HG02885 (cell line): ENCODE measurements at regions not wholly inside any gene's neighbourhood (a gene's known extent, or its start where the extent isn't known, plus 50 kb on each side); places are given as distances from the start of the nearest gene placed in this dataset.
"Not testable (repeated sequence)": the region's sequence is repeated elsewhere in the genome, so short reads cannot be mapped to it uniquely, and the experiment has no call there.

Experiments
- ATAC-seq: cut with Tn5 transposase; IDR thresholded peaks from one replicate; pipeline ENCODE4 v1.9.1; 2021; ENCODE audit warnings: mild to moderate bottlenecking; ENCODE audit not compliant: unreplicated experiment, poor library complexity

DNA sequence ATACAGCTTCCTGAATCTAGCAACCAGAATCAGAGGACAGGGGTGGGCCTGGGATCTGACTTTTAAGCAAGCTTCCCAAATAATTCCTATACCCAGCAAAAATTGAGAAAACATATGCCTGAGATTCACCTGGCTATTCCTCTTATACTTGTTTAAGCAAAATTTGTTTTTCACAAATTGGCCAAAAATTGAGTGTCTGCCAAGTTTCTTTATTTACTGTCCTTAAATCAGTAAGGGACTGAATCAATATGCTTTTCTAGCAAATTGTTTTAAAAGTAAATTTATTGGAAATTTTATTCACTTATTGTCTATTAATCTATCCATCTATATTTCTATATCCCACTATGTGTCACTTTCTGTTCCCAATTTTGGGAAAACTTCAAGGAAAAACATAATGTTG, 337.0 kb upstream of the ZNF804A start:
- ATAC-seq = no peak

DNA sequence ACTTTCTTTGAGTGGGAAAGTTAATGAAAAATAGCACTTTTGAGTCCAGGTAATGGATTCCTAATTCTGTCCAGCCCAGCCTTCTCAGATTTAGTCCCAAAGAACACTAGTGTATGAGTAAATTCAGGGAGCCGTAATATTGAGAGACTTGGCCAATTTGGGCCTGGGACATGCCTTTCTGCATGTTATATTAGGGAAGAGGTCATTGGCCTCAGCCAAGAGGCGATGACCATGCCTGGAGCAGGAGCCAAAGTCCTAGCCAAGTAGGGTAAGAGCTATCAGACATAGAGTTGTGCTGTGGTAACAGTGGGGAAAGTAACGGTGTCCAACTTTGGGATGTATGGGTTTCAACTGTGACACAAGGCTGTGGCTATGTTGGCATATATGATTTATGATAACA, 336.5 kb upstream of the ZNF804A start:
- no peak for ATAC-seq

DNA sequence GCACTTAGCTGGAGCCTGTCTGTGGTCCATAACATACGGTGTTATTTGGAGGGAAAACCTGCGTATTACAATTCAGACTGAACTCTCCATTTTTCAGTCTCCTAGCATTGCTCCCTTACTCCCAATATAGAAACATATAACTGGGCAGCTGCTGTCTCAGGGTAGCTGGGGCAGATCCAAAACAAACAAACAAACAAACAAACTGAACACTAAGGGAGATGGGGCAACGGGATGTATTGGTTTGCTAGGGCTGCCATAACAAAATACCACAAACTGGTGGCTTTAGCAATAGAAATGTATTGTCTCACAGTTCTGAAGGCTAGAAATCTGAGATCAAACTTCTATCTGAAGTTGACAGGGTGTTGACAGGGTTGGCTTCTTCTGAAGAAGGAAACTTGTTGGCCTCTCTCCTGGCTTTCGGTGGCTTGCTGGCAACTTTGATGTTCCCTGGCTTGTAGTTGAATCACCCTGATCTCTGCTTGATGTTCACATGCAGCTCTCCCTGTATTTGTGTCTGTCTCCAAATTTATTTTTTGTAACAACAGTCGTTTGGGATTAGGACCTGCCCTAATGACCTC, 329.3 kb upstream of the ZNF804A start:
- no peak for ATAC-seq

DNA sequence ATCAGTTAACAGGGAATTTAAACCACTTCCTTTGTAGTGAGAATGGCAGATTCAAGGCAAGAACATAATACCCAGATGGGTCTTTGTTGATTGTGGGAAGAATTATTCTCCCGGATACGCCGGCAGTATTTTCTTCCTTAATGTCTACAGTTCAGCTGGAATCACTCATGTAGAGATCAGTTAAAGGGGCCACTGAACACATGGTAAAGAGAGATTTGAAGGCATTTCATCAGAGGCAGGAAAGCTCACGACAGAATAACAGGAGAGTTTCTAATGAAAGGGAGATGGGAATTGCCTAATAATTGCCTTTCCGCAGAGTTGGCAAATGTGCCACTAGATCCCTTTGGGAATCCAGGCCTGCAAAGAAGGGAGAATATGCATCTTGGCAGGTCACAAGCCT, 327.7 kb upstream of the ZNF804A start:
- no peak for ATAC-seq

DNA sequence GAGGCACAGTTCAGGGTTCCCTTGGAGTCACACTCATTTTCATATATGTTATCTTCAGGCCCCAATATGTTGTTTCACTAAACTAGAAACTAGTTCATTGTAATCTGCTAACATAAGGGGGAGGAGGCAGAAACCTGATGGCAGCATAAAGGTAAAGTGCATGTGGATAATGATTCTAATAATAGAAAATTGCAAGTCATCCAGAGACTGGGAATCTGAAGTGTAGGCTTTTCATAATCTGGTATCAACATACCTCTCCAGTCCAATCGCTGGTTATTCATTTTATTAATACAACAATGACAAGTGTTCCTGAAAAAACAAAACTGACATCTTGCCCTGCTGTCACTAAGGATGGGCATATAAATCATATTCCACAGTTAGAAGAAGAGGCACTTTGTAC, 326.3 kb upstream of the ZNF804A start:
- no peak for ATAC-seq

DNA sequence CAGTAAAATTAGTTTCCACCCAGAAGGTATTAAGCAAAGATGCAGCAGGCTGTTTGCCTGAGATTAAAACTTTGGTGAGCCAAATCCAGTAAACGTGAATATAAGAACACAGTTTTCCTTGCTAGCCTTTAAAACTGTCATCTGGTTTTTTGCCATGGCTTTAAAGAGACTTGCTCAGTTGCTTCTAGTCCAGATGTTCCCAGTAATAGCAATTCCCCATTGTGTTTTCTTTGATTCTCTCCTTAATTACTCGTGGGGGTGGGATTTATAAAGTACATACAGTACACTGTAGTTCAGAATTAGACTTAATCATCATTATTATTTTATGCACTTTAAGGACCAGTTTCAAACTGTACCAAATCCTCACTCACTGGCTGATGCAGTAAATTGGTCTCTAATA, 303.5 kb upstream of the ZNF804A start:
- ATAC-seq = no peak

DNA sequence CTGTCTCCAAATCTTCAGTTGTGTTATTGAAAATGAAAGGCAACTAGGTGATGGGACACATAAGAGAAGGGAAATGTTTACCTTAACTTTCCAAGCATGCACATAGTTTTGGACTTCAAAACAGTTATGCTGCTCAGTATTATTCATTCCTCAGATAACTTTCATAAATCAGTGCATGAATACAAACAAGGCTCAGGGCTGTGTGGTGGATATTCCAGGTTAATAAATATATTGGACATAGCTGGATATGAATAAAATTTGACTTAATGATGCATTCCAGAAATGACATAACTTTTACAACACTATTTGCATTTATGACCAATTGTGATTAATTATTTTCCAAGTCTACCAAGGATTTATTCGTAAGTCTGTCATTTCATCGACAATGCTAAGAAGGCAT, 301.2 kb upstream of the ZNF804A start:
- ATAC-seq = no peak

DNA sequence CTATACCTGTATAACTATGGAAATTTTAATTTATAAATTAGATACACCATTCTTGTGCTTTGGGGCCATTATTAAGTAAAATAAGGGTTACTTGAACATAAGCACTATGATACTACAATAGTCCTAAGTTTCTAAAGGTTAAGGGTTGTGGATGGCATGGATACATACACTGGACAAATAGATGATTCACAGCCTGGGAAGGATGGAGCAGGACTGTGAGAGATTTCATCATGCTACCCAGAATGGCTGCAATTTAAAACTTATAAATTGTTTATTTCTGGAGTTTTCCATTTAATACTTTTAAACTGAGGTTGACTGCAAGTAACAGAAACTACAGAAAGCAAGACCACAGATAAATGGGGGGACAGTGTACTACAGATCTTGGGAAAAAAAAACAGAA, 295.8 kb upstream of the ZNF804A start:
- ATAC-seq = no peak

DNA sequence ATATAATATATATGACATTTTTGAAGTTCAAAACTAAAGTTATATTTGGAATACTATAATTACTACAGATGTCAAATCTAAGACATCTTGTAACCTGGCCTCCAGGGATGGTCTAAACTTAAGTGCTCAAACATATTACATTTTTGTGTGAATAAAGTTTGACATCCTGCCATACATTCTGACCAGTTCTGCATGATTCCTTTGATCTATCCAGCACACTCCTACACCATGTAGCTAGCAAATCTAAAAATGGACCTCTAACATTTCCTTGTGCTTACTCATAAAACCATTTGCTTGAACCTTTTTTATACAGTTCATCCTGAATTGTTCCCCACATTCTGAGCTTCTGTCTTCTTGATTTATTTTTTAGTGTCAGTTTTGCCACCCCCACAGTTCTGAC, 294.3 kb upstream of the ZNF804A start:
- ATAC-seq = no peak

DNA sequence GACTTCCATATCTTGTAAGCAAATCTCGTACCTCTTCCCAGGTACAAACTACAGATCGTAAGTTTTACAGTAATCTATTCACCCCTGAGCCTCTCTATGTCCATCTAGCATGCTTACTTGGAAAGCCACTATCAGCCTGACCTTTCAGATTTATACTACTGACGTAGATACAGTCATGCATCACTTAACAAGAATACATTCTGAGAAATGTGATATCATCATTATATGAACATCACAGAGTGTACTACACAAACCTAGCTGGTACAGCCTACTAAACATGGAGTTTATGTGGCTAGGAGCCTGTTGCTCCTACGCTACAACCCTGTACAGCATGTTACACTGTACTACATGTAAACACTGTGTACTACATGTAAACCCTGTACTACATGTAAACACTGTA, 293.2 kb upstream of the ZNF804A start:
- no peak for ATAC-seq

DNA sequence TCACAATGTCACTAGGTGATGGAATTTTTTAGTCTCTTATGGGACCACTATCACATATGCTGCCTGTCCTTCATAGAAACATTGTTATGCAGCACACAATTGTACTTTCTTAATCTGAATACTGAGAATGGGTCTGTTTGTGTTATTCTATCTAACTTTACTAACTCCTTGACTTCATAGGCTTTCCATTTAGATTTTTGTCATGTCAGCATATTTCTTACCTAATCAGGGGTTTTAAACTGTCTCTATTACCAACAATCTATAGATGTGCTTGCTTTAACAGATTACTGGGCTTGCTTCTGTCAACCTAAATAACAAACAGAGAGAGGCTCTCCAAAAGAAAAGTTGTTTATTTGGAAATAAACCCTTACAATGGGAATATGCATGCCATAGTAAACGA, 289.6 kb upstream of the ZNF804A start:
- no peak for ATAC-seq

DNA sequence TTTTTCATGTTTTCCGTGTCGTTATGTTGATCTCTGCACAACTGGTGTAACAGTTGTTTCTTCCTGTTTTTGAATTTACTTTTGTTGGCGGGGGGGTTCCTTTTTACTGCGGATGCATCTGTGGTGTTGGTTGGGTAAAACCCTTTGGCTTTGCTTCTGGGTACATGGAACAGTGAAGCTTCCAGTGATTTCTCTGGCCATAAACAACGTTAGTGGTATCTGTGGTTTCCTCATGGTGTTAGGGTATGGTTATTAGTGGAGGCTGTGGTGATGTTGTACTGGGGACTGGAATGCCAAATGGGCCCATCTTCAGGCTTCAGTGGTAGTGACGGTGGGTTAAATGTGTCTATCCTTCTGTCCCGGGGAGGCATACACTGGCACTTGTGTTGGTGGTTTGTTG, 285.4 kb upstream of the ZNF804A start:
- no peak for ATAC-seq

DNA sequence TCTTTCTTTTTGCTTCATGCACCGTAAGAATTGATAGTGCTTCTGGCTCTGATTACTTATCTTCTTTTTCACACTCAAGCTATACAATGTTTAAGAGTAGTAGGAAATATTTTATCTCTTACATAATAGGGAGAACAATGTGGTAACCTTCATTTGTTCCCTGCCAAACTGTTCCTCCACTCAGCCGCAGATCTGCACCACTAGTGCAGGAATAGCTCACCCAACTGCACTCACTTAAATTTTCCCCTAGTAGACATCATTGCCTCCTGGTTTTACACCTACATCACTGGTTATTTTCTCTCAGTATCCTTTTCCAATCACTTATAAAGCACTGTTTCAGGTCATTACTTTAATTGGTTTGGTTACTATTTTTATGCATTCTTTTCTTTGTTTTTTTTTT, 283.5 kb upstream of the ZNF804A start:
- no peak for ATAC-seq

DNA sequence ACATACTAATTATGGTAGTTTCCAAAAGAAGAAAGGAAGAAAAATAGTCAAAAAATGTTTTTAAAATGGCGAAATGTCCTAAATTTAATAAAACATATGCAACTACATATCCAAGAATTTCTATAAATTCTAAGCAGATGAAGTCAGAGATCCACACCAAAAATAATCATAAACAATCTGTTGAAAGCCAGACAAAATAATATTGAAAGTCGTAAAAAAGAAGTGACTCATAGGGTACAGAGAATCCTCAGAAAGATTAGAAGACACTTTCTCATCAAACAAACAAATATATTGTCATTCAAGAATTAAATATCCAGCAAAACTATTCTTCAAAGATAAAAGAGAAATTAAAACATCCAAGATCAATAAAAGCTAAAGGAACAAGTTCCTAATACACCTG, 281.4 kb upstream of the ZNF804A start:
- no peak for ATAC-seq

DNA sequence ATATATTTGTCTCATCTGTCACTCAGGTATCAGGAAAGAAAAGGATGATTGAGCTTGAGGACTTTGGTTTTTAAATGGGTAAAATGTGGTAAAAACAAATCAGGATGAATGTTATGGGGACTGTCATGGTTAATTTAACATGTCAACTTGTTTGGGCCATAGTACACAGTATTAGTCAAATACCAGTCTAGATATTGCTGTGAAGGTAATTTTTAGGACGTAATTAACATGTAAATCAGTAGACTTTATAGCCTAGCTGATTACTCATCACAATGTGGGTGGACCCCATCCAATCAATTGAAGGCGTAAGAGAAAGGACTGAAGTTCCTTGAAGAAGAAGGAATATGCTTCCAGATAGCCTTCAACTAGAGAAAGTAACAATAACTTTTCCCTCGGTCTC, 275.7 kb upstream of the ZNF804A start:
- no peak for ATAC-seq

DNA sequence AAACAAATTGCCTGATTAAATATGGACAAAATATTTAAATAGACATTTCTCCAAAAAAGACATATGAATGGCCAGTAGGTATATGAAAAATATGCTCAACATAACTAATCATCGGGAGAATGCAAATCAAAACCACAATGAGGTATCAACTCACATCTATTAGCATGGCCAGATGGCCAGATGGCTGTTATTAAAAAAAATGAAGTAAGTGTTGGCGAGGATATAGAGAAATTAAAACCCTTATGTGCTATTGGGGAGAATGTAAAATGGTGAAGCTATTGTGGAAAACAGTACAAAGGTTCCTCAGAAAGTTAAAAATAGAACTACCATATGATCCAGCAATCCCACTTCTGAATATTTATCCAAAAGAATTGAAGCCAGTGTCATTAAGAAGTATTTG, 272.3 kb upstream of the ZNF804A start:
- no peak for ATAC-seq

DNA sequence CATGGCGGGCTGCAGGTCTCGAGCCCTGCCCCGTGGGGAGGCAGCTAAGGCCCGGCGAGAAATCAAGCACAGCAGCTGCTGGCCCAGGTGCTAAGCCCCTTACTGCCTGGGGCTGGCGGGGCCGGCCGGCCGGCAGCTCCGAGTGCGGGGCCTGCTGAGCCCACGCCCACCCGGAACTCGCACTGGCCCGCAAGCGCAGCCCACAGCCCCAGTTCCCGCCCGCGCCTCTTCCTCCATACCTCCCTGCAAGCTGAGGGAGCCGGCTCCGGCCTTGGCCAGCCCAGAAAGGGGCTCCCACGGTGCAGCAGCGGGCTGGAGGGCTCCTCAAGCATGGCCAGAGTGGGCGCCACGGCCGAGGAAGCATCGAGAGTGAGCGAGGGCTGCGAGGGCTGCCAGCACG, 270.5 kb upstream of the ZNF804A start:
- ATAC-seq = not testable (repeated sequence)

DNA sequence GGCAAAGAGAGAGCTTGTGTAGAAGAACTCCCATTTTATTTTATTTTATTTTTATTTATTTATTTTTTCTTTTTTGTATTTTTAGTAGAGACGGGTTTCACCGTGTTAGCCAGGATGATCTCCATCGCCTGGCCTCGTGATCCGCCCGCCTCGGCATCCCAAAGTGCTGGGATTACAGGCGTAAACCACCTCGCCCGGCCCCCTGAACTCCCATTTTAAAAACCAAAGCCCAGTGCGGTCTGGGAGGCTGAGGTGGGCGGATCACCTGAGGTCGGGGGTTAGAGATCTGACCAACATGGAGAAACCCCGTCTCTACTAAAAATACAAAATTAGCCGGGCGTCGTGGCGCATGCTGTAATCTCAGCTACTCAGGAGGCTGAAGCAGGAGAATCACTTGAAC, 267.8 kb upstream of the ZNF804A start:
- ATAC-seq = not testable (repeated sequence)

DNA sequence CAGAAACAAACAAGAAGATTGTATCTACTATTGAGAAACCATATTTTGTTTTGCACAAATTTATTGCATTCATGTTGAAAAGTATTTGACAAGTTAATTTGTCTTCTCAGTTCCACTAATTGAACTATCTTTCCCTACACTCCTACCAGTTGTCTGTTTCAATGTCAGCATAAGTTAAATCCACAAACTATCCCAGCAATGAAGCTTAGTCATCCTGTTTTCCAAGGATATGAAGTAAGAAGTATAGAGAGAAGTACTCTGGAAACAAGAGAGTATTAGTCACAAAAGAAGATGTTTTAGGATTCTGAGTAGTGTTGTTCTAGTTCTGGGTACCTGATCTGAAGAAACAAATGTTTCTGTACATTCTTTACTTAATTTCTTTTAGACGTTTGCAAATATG, 261.6 kb upstream of the ZNF804A start:
- ATAC-seq = no peak

DNA sequence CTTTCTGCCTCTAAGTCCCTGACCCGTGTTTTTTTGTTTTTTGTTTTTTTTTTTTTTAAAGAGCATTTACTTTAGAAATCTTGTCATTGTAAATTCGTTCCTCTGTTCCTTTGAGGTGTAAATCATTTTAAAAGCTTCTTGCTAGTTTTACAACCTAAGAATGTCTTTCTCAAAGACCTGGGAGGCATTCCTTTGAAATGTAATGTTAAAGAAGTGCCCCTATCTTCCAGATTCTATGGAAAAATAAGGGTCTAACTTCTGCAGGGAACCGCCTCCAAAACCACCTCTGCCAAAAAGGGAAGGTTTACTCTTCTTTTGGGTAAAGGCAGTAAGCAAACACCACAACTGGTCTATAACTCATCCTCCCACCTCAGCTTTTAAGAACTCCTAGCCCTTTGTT, 259.6 kb upstream of the ZNF804A start:
- no peak for ATAC-seq

DNA sequence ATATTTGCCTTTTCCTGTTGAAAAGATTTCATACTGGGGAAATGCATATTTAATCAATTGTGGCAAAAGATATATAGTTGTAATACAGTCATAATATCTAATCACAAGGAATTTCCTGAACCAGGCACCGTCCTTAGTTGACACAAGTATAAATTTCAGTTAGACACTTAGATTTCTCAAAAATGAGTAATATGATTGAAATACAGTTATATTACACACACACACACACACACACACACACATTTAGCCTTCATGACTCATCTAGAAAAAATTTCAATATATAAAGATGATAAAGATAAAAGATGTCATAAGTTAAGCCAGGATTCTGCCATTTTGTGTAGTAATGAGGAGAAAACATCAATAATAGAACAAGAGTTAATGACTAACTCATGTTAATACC, 258.4 kb upstream of the ZNF804A start:
- ATAC-seq = no peak

DNA sequence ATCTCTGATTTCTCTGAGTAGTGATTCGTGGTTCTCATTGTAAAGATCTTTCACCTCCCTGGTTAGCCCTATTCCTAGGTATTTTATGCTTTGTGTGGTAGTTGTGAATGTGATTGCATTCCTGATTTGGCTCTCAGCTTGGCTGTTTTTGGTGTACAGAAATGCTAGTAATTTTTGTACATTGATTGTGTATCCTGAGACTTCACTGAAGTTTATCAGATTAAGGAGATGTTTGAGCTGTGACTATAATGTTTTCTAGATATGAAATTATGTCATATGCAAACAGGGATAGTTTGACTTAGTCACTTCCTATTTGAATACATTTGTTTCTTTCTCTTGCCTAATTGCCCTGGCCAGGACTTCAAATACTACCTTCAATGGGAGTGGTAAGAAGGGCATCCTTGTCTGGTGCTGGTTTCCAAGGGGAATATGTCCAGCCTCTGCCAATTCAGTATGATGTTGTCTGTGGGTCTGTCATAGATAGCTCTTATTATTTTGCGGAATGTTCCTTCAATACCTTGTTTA, 251.9 kb upstream of the ZNF804A start:
- ATAC-seq = no peak

DNA sequence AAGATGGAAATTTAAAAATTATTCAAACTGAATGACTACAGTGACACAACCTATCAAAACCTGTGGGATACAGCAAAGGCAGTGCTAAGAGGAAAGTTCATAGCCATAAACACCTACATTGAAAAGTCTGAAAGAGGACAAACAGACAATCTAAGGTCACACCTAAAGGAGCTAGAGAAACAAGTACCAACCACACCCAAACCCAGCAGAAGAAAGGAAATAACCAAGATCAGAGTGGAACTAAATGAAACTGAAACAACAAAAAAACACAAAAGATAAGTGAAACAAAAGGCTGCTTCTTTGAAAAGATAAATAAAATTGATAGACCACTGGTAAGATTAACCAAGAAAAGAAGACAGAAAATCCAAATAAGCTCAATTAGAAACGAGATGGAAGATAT, 247.2 kb upstream of the ZNF804A start:
- ATAC-seq = no peak
